Thyroid gland (tissue), 4 donors: ENCODE measurements at regions not wholly inside any gene's neighbourhood (a gene's known extent, or its start where the extent isn't known, plus 50 kb on each side); places are given as distances from the start of the nearest gene placed in this dataset.

Experiments used
- CTCF ChIP-seq, 6 experiments: fragments of 200-600 bp in 3 of 6; fragments of 450-650 bp in 3 of 6; sonication (generic) in 3 of 6; IDR thresholded peaks; one replicate each; pipeline ENCODE4 v1.5.1; 2016 to 2019; ENCODE audit warnings: antibody characterized with exemption in 6 of 6, mild to moderate bottlenecking in 2 of 6, inconsistent platforms in 1 of 6, moderate library complexity in 1 of 6
- POLR2A ChIP-seq, 2 donors: fragments of 450-650 bp; IDR thresholded peaks; one replicate each; pipeline ENCODE4 v1.6.1; 2017; ENCODE audit warnings: antibody characterized with exemption in 2 of 2, mild to moderate bottlenecking in 2 of 2, moderate library complexity in 1 of 2

GRCh38 chr18:40692871-40693270, 1262.2 kb upstream of the PIK3C3 start:
- TF ChIP-seq CTCF (IDR thresholded peaks at IDR 0.05) (no peak), POLR2A (IDR thresholded peaks at IDR 0.05) (no peak)
